OCI-LY7 (cell line): ENCODE measurements at regions not wholly inside any gene's neighbourhood (a gene's known extent, or its start where the extent isn't known, plus 50 kb on each side); places are given as distances from the start of the nearest gene placed in this dataset.

ENCODE experiments used
- CTCF ChIP-seq: fragments of 200-600 bp; sonication (generic); conservative IDR thresholded peaks from 2 replicates; pipeline ENCODE4 v1.5.1; 2014; ENCODE audit warnings: mild to moderate bottlenecking, antibody characterized with exemption, low read length, moderate library complexity, mixed read lengths
- EZH2phosphoT487 ChIP-seq: fragments of 200-600 bp; sonication (generic); IDR thresholded peaks from 2 replicates; pipeline ENCODE4 v1.6.1; 2018; ENCODE audit warnings: low read depth, borderline replicate concordance, mild to moderate bottlenecking, mixed run types, antibody characterized with exemption, low read length, moderate library complexity, mixed read lengths

GRCh38 chr2:121902616-121903015 lies 147.2 kb downstream of the TSN start:
- TF ChIP-seq CTCF = no peak
- no peak for TF ChIP-seq EZH2phosphoT487
